ENCODE measurements at regions not wholly inside any gene's neighbourhood (a gene's known extent, or its start where the extent isn't known, plus 50 kb on each side); places are given as distances from the start of the nearest gene placed in this dataset.
A peak's percentile ranks its signal among the peaks of the same experiment; 100 is the strongest.

- H3K9me2 ChIP-seq (replicated peaks; ENCODE audit: insufficient read depth) = no peaks in the 10 kb centered on the region
Measured at GRCh38 chr12:114873656-114874055, 189.7 kb upstream of the TBX3 start.

GRCh38 chr12:114868995-114869834 lies 185.2 kb upstream of the TBX3 start:
- TF ChIP-seq, protein P1, sequence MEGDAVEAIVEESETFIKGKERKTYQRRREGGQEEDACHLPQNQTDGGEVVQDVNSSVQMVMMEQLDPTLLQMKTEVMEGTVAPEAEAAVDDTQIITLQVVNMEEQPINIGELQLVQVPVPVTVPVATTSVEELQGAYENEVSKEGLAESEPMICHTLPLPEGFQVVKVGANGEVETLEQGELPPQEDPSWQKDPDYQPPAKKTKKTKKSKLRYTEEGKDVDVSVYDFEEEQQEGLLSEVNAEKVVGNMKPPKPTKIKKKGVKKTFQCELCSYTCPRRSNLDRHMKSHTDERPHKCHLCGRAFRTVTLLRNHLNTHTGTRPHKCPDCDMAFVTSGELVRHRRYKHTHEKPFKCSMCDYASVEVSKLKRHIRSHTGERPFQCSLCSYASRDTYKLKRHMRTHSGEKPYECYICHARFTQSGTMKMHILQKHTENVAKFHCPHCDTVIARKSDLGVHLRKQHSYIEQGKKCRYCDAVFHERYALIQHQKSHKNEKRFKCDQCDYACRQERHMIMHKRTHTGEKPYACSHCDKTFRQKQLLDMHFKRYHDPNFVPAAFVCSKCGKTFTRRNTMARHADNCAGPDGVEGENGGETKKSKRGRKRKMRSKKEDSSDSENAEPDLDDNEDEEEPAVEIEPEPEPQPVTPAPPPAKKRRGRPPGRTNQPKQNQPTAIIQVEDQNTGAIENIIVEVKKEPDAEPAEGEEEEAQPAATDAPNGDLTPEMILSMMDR (IDR thresholded peaks at IDR 0.05; ENCODE audit: poor library complexity) = no peak
- TF ChIP-seq EZH2phosphoT487 (IDR thresholded peaks at IDR 0.05; ENCODE audit: low read depth, severe bottlenecking, unreplicated experiment) (no peak), EZH2 (IDR thresholded peaks at IDR 0.05; ENCODE audit: borderline replicate concordance) (no peak)
- Histone ChIP-seq H3K9me3 (ENCODE audit: low read depth) (no peaks in the 10 kb centered on the region), H3K27me3 (no peaks in the 10 kb centered on the region), H3K4me3 (no peak overlapping the region), H3K36me3 (replicated peaks; ENCODE audit: insufficient read depth, low read depth) (no peaks in the 10 kb centered on the region), H2AFZ (no peak overlapping the region), H3K4me2 (no peak overlapping the region), H3K9me2 (replicated peaks; ENCODE audit: insufficient read depth) (no peaks in the 10 kb centered on the region), H3K4me1 (ENCODE audit: insufficient read depth) (no peaks in the 10 kb centered on the region), H4K20me1 (ENCODE audit: insufficient read depth, poor library complexity, severe bottlenecking) (no peaks in the 10 kb centered on the region), H3K27ac (peak overlapping the region; percentile 78), H3K79me2 (no peaks in the 10 kb centered on the region)
- peak; percentile 60 for DNase-seq (ENCODE audit: low spot score)
- 40% methylated on average over 14 of the region's 14 CpGs for WGBS (ENCODE audit: low lambda C conversion rate, missing lambda C conversion rate)

More at GRCh38 chr12:114873656-114874055, 189.7 kb upstream of the TBX3 start:
- no peaks in the 10 kb centered on the region for H4K20me1 ChIP-seq (ENCODE audit: insufficient read depth, poor library complexity, severe bottlenecking)
- no peaks in the 10 kb centered on the region for H3K9me3 ChIP-seq (ENCODE audit: low read depth)
- DNase-seq (ENCODE audit: low spot score) = no peak
- 98% methylated on average over 10 of the region's 10 CpGs for WGBS (ENCODE audit: low lambda C conversion rate, missing lambda C conversion rate)
- no peak overlapping the region for H2AFZ ChIP-seq
- no peaks in the 10 kb centered on the region for H3K79me2 ChIP-seq
- H3K36me3 ChIP-seq (replicated peaks; ENCODE audit: insufficient read depth, low read depth) = no peaks in the 10 kb centered on the region
- no peaks in the 10 kb centered on the region for H3K27me3 ChIP-seq
- H3K4me1 ChIP-seq (ENCODE audit: insufficient read depth) = peaks cover 5% of the 10 kb centered on the region
- H3K4me3 ChIP-seq = no peak overlapping the region
- no peak overlapping the region for H3K4me2 ChIP-seq
- no peak overlapping the region for H3K27ac ChIP-seq
- TF ChIP-seq, protein P1 (IDR thresholded peaks at IDR 0.05; ENCODE audit: poor library complexity) = no peak
- TF ChIP-seq EZH2phosphoT487 (IDR thresholded peaks at IDR 0.05; ENCODE audit: low read depth, severe bottlenecking, unreplicated experiment) (no peak), EZH2 (IDR thresholded peaks at IDR 0.05; ENCODE audit: borderline replicate concordance) (no peak)

GRCh38 chr12:114866331-114866730 lies 182.4 kb upstream of the TBX3 start:
- H3K9me3 ChIP-seq (ENCODE audit: low read depth) = no peaks in the 10 kb centered on the region
- peak overlapping the region; percentile 79 for H3K27ac ChIP-seq
- H4K20me1 ChIP-seq (ENCODE audit: insufficient read depth, poor library complexity, severe bottlenecking) = no peaks in the 10 kb centered on the region
- 95% methylated on average over 4 of the region's 4 CpGs for WGBS (ENCODE audit: low lambda C conversion rate, missing lambda C conversion rate)
- no peak overlapping the region for H2AFZ ChIP-seq
- H3K4me3 ChIP-seq = no peak overlapping the region
- H3K9me2 ChIP-seq (replicated peaks; ENCODE audit: insufficient read depth) = no peaks in the 10 kb centered on the region
- TF ChIP-seq EZH2phosphoT487 (IDR thresholded peaks at IDR 0.05; ENCODE audit: low read depth, severe bottlenecking, unreplicated experiment) (no peak), EZH2 (IDR thresholded peaks at IDR 0.05; ENCODE audit: borderline replicate concordance) (no peak)
- TF ChIP-seq, protein P1 (IDR thresholded peaks at IDR 0.05; ENCODE audit: poor library complexity) = no peak
- H3K79me2 ChIP-seq = no peaks in the 10 kb centered on the region
- H3K36me3 ChIP-seq (replicated peaks; ENCODE audit: insufficient read depth, low read depth) = no peaks in the 10 kb centered on the region
- H3K27me3 ChIP-seq = no peaks in the 10 kb centered on the region
- DNase-seq (ENCODE audit: low spot score) = no peak
- H3K4me1 ChIP-seq (ENCODE audit: insufficient read depth) = no peaks in the 10 kb centered on the region
- no peak overlapping the region for H3K4me2 ChIP-seq

Measured in hepatocyte (in vitro differentiated cells).